Keratinocyte (primary cell): ENCODE measurements at regions not wholly inside any gene's neighbourhood (a gene's known extent, or its start where the extent isn't known, plus 50 kb on each side); places are given as distances from the start of the nearest gene placed in this dataset.

Source experiments
- CTCF ChIP-seq, 3 experiments: IDR thresholded peaks in 1 of 3; conservative IDR thresholded peaks in 1 of 3; optimal IDR thresholded peaks in 1 of 3; 2 replicates in 2 of 3; 3 replicates in 1 of 3; pipeline versions ENCODE3 to v1.5.1; 2011; ENCODE audit warnings: low read length in 3 of 3, mild to moderate bottlenecking in 3 of 3, moderate library complexity in 2 of 3, control low read depth in 1 of 3, inconsistent platforms in 1 of 3; ENCODE audit not compliant: insufficient read depth in 2 of 3; ENCODE audit errors: extremely low read depth in 1 of 3
- EZH2 ChIP-seq: IDR thresholded peaks from one replicate; pipeline ENCODE4 v1.6.1; 2012; ENCODE audit warnings: inconsistent platforms, mild to moderate bottlenecking, low read length, moderate library complexity

- TF ChIP-seq CTCF (optimal IDR thresholded peaks at IDR 0.05 in 1 of 3, IDR thresholded peaks at IDR 0.05 in 1 of 3, conservative IDR thresholded peaks at IDR 0.05 in 1 of 3; ENCODE audit: extremely low read depth in 1 of 3, insufficient read depth in 2 of 3, low read length in 3 of 3), result no peak
- TF ChIP-seq EZH2, result no peak
These were observed 191.3 kb downstream of the KLF5 start for GRCh38 chr13:73250061-73250460.
